ENCODE measurements at regions not wholly inside any gene's neighbourhood (a gene's known extent, or its start where the extent isn't known, plus 50 kb on each side); places are given as distances from the start of the nearest gene placed in this dataset.
A peak's percentile ranks its signal among the peaks of the same experiment; 100 is the strongest.

GRCh38 chr11:27217948-27218420, 145.0 kb downstream of the CCDC34 start:
- H3K27ac ChIP-seq, result peak overlapping the region in 10 of 21 experiments; percentile 24 to 66 (median 52)

GRCh38 chr11:27217496-27217895, 145.5 kb downstream of the CCDC34 start:
- no peak overlapping the region for H3K4me3 ChIP-seq
- peak overlapping the region in 6 of 21 experiments; percentile 7 to 62 (median 48) for H3K27ac ChIP-seq

More at GRCh38 chr11:27217948-27218420, 145.0 kb downstream of the CCDC34 start:
- H3K4me3 ChIP-seq, result no peak overlapping the region

GRCh38 chr11:27216270-27217149, 146.5 kb downstream of the CCDC34 start:
- H3K27ac ChIP-seq, result peak overlapping the region in 2 of 21 experiments; percentile 13 to 44
- no peak overlapping the region for H3K4me3 ChIP-seq

GRCh38 chr11:27215471-27216269, 147.3 kb downstream of the CCDC34 start:
- Histone ChIP-seq H3K27ac (peak overlapping the region in 3 of 21 experiments; percentile 13 to 38 (median 21)), H3K4me3 (no peak overlapping the region)

- Histone ChIP-seq H3K27ac (no peak overlapping the region), H3K4me3 (no peak overlapping the region)
These were observed 148.3 kb downstream of the CCDC34 start for GRCh38 chr11:27214713-27215112.

GRCh38 chr11:27213232-27213660, 149.8 kb downstream of the CCDC34 start:
- peak overlapping the region in 11 of 21 experiments; percentile 35 to 83 (median 59) for H3K27ac ChIP-seq
- no peak overlapping the region for H3K4me3 ChIP-seq

- Histone ChIP-seq H3K4me3 (no peak overlapping the region), H3K27ac (peak overlapping the region in 9 of 21 experiments; percentile 18 to 83 (median 59))
These were observed 150.7 kb downstream of the CCDC34 start for GRCh38 chr11:27212248-27212780.

- Histone ChIP-seq H3K4me3 (no peak overlapping the region), H3K27ac (peak overlapping the region in 1 of 21 experiments; percentile 60)
These were observed 151.5 kb downstream of the CCDC34 start for GRCh38 chr11:27211370-27212127.

GRCh38 chr11:27210531-27210930, 152.5 kb downstream of the CCDC34 start:
- Histone ChIP-seq H3K4me3 (no peak overlapping the region), H3K27ac (peak overlapping the region in 3 of 21 experiments; percentile 15 to 51 (median 26))

GRCh38 chr11:27209562-27210005, 153.4 kb downstream of the CCDC34 start:
- no peak overlapping the region for H3K4me3 ChIP-seq
- peak overlapping the region in 12 of 21 experiments; percentile 4 to 70 (median 40) for H3K27ac ChIP-seq

- Histone ChIP-seq H3K27ac (peak overlapping the region in 12 of 21 experiments; percentile 15 to 70 (median 44)), H3K4me3 (no peak overlapping the region)
These were observed 154.2 kb downstream of the CCDC34 start for GRCh38 chr11:27208846-27209245.

GRCh38 chr11:27207025-27207650, 155.9 kb downstream of the CCDC34 start:
- Histone ChIP-seq H3K4me3 (no peak overlapping the region), H3K27ac (no peak overlapping the region)

GRCh38 chr11:27205779-27206570, 157.0 kb downstream of the CCDC34 start:
- no peak overlapping the region for H3K4me3 ChIP-seq
- peak overlapping the region in 1 of 21 experiments; percentile 31 for H3K27ac ChIP-seq

- Histone ChIP-seq H3K4me3 (no peak overlapping the region), H3K27ac (peak overlapping the region in 1 of 21 experiments; percentile 31)
These were observed 157.8 kb downstream of the CCDC34 start for GRCh38 chr11:27205250-27205649.

- Histone ChIP-seq H3K27ac (no peak overlapping the region), H3K4me3 (no peak overlapping the region)
These were observed 158.5 kb downstream of the CCDC34 start for GRCh38 chr11:27204529-27204928.

GRCh38 chr11:27203077-27203647, 159.9 kb downstream of the CCDC34 start:
- Histone ChIP-seq H3K4me3 (no peak overlapping the region), H3K27ac (peak overlapping the region in 2 of 21 experiments; percentile 73 to 80)
